ENCODE measurements at regions not wholly inside any gene's neighbourhood (a gene's known extent, or its start where the extent isn't known, plus 50 kb on each side); places are given as distances from the start of the nearest gene placed in this dataset.

- TF ChIP-seq TAF1 (IDR thresholded peaks at IDR 0.05; ENCODE audit: borderline replicate concordance, low read depth, low read length) (no peak), USF1 (IDR thresholded peaks at IDR 0.05; ENCODE audit: borderline replicate concordance, low read depth) (no peak), CTCF (IDR thresholded peaks at IDR 0.05) (no peak), RAD21 (IDR thresholded peaks at IDR 0.05; ENCODE audit: low read length) (no peak), POLR2AphosphoS5 (IDR thresholded peaks at IDR 0.05; ENCODE audit: low read depth, low read length) (no peak), RCOR1 (IDR thresholded peaks at IDR 0.05; ENCODE audit: low read length) (no peak), FOSL2 (IDR thresholded peaks at IDR 0.05; ENCODE audit: borderline replicate concordance, low read depth) (no peak)
These were observed 258.6 kb upstream of the RASGRP1 start for GRCh38 chr15:38823263-38823662.

Measured in SK-N-SH (cell line).